GM12865 (cell line): ENCODE measurements at regions not wholly inside any gene's neighbourhood (a gene's known extent, or its start where the extent isn't known, plus 50 kb on each side); places are given as distances from the start of the nearest gene placed in this dataset.

Source experiments
- DNase-seq: peaks from one replicate; pipeline ENCODE4 v3.0.0; 2010; ENCODE audit warnings: low read depth
- H3K4me3 ChIP-seq: 2 replicates; pipeline ENCODE4 v1.5.1; 2011; ENCODE audit warnings: mild to moderate bottlenecking, low read depth, low read length, control low read depth
- CTCF ChIP-seq: IDR thresholded peaks from 2 replicates; pipeline ENCODE4 v1.5.1; 2011; ENCODE audit warnings: low read length, control low read depth, low read depth, inconsistent platforms; ENCODE audit not compliant: insufficient read depth; ENCODE audit errors: missing control alignments

- no peak overlapping the region for H3K4me3 ChIP-seq
- TF ChIP-seq CTCF = no peak
- no peak for DNase-seq
These were observed 819.1 kb downstream of the TUSC7 start for GRCh38 chr3:117528688-117529087.

GRCh38 chr3:117531078-117531767 is 821.6 kb downstream of the TUSC7 start:
- DNase-seq = no peak
- no peak overlapping the region for H3K4me3 ChIP-seq
- TF ChIP-seq CTCF = no peak

- no peak for DNase-seq
- no peak overlapping the region for H3K4me3 ChIP-seq
- TF ChIP-seq CTCF = no peak
These were observed 822.7 kb downstream of the TUSC7 start for GRCh38 chr3:117532268-117532667.

GRCh38 chr3:117534138-117534537 is 824.6 kb downstream of the TUSC7 start:
- TF ChIP-seq CTCF = no peak
- DNase-seq = no peak
- H3K4me3 ChIP-seq = no peak overlapping the region

- TF ChIP-seq CTCF = no peak
- DNase-seq = no peak
- H3K4me3 ChIP-seq = no peak overlapping the region
These were observed 826.4 kb downstream of the TUSC7 start for GRCh38 chr3:117536006-117536405.

GRCh38 chr3:117537949-117538348 is 828.4 kb downstream of the TUSC7 start:
- no peak for TF ChIP-seq CTCF
- no peak overlapping the region for H3K4me3 ChIP-seq
- no peak for DNase-seq

GRCh38 chr3:117539729-117540128 is 830.1 kb downstream of the TUSC7 start:
- no peak overlapping the region for H3K4me3 ChIP-seq
- no peak for TF ChIP-seq CTCF
- no peak for DNase-seq
